SK-N-SH (cell line): ENCODE measurements at regions not wholly inside any gene's neighbourhood (a gene's known extent, or its start where the extent isn't known, plus 50 kb on each side); places are given as distances from the start of the nearest gene placed in this dataset.

ENCODE experiments used
- EZH2phosphoT487 ChIP-seq: fragments of 200-600 bp; sonication (generic); IDR thresholded peaks from 2 replicates; pipeline ENCODE4 v1.6.1; 2017; ENCODE audit warnings: low read depth, mixed run types, mild to moderate bottlenecking, antibody characterized with exemption, moderate library complexity, borderline replicate concordance
- FOXM1 ChIP-seq: IDR thresholded peaks from 2 replicates; pipeline ENCODE4 v1.4.0; 2012; ENCODE audit warnings: low read depth, mild to moderate bottlenecking
- POLR2AphosphoS5 ChIP-seq: IDR thresholded peaks from 2 replicates; pipeline ENCODE4 v1.6.1; 2012; ENCODE audit warnings: low read depth, low read length

DNA sequence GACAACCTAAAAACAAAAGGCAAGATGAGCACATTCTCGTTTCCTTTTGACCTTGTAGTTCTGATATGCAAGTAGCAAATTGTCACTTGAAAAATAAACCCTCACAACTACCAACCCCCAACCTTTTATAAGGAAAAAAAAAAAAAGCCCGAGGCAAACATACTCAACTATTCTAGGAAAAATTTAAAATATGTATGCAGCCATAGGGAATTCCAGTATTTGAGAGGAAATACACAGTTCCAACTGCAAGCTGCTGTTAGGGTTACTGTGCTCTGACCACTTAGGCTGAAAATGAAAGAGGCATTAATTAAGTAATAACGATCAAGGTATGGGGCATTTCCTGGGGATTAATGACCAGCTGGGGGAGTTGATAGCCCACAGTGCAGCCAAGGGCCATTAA is 281.9 kb upstream of the DPH6 start:
- TF ChIP-seq POLR2AphosphoS5, result no peak
- no peak for TF ChIP-seq EZH2phosphoT487
- no peak for TF ChIP-seq FOXM1
